Bone marrow (tissue), 2 donors: ENCODE measurements at regions not wholly inside any gene's neighbourhood (a gene's known extent, or its start where the extent isn't known, plus 50 kb on each side); places are given as distances from the start of the nearest gene placed in this dataset.
"Not testable (repeated sequence)": the region's sequence is repeated elsewhere in the genome, so short reads cannot be mapped to it uniquely, and the experiment has no call there.

ENCODE experiments used
- DNase-seq, 2 donors: peaks; one replicate each; lab custom pipeline; 2025; lab: John Stamatoyannopoulos, UW

DNA sequence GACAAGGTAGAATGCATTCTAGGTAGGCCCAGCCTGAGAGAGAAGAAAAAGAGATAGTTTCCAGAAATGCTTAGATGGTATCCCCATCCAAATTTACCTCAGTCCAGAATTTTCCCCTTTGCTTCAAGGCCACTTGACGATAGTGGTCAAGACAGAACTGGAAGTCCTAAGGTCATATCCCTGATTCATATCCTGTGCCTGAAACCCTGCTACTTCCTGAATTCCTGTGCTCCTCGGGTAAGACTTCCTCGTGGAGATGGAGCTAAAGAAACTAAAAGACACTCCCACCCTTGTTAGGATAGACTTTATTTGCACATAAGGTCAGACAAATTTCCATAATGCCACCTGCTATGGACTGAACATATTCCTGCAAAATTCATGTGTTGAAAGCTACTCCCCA is 175.9 kb downstream of the EVX1 start:
- DNase-seq: no peak

GRCh38 chr7:27419581-27420177 is 177.1 kb downstream of the EVX1 start:
- no peak for DNase-seq

GRCh38 chr7:27420702-27421101 is 178.1 kb downstream of the EVX1 start:
- DNase-seq: no peak

GRCh38 chr7:27423290-27423689 is 180.7 kb downstream of the EVX1 start:
- no peak for DNase-seq

DNA sequence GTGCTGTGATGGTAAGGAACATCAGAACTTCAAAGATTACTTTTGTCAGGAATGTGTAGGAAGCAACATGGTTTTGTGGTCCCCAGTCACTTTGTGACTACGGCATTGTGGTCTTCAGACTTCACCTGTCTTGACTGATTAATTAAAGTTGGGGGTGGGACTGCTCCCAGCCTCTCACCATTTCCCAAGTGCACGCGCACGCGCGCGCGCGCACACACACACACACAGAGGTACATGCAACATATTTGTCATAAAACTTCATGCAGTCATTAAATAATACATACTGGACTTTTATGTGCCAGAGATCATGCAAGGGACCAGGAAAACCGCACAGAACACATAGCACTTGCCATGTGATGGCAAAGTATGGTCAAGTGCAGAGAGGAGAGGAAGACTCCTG is 181.2 kb downstream of the EVX1 start:
- no peak for DNase-seq

- no peak for DNase-seq
These were observed 181.6 kb downstream of the EVX1 start for GRCh38 chr7:27424231-27424630.

DNA sequence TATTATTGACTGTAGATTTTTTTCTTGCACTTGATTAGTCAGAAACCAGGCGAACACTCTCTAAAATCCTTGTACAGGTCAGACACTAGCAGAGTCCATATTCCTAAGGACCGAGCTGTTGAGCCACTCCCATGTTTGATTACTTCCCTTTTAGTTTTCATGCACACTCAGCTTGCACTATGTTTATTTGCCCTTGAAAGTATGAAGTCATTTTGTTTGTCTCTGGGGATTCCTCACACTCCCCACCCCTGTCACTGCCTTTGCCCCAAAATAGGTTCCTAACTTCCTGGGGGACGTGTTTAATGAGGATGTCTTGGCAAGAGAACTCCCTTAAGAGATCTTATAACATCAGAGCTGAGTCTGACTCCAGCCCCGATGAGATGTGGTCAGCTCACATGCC is 182.1 kb downstream of the EVX1 start:
- no peak for DNase-seq

DNA sequence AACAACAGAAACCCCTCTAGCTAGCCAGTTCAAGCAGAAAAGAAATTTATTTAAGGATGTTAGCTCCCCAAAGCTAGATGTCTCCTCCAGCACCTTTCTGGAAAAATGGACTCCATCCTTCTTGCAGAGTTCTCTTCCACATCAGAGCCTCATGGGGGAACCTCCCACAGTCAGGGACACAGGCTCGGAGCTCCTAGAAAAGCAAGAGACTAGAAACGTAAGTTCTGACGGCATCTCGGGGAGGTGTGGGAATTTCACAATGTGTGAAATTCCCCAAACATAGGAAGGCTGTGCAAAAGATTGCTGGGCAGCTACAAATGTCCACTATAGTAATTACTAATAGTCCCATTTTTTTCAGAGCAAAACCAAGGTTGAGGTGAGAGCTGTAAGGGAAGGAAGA is 184.8 kb downstream of the EVX1 start:
- no peak for DNase-seq

GRCh38 chr7:27430105-27430504 is 187.5 kb downstream of the EVX1 start:
- DNase-seq: no peak

DNA sequence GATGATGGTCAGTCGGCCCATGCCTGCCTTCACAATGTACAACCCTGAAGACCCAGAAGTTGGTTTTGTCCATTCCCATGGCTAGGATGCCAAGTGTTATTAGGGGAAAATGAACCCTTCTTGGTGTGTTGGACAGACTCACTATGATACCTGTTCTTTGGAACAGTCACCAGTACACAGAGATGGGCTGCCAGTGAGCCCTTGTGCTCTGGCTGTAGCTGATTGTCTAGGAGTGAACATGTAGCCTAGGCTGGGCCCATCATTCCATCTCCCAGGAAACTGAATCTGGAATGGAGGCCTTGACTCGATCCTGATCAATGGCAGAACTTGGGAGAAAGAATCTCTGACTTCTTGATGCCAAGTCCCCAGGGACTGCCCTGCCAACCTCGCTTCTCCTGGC is 188.9 kb downstream of the EVX1 start:
- no peak for DNase-seq

GRCh38 chr7:27433581-27433980 is 191.0 kb downstream of the EVX1 start:
- DNase-seq: no peak

GRCh38 chr7:27434756-27435400 is 192.3 kb downstream of the EVX1 start:
- no peak for DNase-seq

DNA sequence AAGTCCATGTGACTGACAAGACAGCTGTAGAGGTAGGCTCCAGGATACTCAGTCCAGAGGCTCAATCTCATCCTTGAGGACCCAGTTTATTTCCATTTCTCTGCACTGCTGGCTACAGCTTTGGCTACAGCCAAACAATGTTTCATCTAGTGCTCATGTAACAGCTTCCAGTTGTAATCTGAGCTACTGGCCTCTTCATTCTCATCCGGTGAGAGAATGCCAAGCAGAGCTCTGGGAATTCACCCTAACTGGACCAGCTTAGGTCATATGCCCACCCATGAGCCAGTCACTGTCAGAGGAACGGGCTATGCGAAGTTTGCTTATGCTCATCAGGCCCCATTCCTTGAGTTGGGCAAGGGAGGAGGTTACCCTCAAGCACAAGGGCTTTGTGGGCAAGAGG is 192.9 kb downstream of the EVX1 start:
- no peak for DNase-seq

DNA sequence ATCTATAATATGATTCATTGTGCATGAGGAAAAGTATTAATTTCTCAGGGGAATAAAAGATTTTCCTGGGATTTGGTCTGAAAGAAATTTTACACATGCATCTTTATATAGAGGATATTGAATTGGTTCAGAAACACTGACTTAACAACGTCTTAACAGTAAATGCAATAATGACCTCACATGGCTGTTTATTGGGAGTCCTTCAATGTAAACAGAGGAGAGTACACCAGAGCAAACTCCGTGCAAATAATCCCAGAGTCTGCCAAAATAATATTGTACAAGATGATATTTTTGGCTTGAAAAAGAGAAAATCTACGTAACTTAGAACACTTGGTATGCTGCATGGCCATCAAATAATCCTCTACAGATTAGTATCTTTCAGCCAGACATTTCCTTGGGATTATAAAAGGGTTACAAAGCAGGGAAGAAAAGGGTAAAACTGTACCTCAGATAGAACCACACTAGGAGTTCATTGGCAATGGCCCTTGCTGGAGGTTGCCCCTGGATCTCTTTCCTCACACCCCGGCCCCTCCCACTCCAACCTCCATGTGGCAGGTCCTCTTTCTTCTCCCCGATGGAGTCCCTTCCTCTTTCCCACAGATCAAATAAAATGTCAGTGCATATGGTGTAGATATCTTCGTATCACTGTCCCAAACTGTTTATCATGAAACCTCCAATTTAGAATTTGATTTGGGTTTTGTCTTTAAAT is 196.4 kb downstream of the EVX1 start:
- DNase-seq: no peak

- DNase-seq: no peak
These were observed 199.9 kb downstream of the EVX1 start for GRCh38 chr7:27442455-27442854.

- DNase-seq: not testable (repeated sequence)
These were observed 206.4 kb downstream of the EVX1 start for GRCh38 chr7:27449046-27449445.

GRCh38 chr7:27453702-27454405 is 208.8 kb downstream of the HIBADH start:
- DNase-seq: no peak

DNA sequence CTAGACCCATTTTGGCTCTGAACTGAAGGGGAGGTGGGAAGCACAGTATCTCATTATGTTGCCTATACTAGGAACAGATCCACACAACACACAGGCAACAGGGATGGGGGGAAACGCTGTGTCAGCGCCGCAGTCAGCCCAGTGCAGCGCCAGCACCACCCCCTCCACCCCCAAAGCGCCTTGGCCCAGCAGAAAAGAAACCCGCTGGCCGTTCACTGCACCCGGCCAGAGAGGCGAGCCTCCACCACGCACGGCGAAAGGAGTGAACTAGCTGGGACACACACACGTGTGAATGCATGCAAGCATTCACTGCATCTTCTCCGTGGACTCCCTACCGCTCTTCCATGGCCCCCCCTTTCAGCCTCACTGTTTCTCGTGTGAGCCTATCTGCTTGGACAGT is 205.6 kb downstream of the HIBADH start:
- not testable (repeated sequence) for DNase-seq

DNA sequence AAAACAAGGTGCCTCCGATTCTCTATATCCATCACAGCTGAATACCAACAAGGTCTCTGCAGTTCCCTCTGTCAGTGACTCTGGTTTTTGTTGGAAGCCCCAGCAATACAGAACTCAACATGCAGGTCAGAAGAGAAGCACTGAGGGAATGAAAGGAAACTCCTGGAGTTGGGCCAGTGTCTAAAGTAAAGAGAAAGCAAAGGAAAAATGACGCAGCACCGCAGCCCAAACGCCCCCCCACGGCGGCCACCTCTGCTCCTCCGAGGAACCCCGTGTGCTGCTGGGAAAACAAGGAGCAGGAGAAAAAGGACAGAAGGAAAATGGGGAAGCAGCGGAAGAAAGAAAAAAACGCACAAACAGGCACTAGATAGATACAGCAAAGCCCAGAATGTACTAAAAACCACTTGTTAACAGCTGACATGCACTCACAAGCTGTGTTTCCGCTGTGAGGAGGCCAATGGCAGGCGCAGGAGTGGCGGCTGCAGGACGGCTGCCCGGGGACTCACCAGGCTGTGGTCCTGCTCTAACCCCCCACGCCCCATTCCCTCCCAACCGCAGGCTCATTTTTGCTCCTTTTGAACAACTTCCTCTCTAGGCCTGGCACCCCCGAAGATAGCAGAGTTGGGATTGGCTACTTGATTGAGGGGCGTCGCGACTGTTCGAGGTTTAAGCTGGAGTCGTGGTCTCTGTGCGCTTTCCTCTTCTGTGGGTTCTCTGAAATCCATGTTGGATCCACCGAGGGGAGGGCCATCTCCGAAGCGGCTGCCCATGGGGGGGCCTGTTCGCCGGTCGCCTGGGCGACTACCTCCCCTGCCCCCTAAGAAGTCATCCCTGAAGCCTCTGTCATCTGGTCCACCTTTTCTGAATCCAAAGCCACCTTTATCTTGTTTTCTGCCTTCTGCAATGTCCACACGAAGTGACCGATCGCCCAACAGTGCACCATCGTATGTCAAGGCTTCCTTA is 204.8 kb downstream of the HIBADH start:
- not testable (repeated sequence) for DNase-seq

GRCh38 chr7:27459021-27459730 is 203.5 kb downstream of the HIBADH start:
- DNase-seq: no peak

DNA sequence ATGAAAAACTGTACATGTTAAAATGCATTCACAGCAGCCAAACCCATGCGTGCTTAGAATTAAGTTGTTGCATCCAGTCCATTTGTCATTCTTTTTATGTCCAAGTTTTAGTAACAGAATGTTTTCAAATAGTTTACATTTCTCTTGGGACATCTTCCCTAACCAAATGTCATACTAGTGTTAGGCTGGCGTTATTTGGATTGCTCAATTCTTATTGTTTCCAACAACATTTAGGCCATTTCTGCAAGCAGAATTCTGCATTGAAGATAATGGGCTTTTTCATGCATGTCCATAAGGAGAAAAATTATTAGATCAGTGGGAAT is 203.0 kb downstream of the HIBADH start:
- DNase-seq: no peak
